ENCODE measurements at regions not wholly inside any gene's neighbourhood (a gene's known extent, or its start where the extent isn't known, plus 50 kb on each side); places are given as distances from the start of the nearest gene placed in this dataset.

DNA sequence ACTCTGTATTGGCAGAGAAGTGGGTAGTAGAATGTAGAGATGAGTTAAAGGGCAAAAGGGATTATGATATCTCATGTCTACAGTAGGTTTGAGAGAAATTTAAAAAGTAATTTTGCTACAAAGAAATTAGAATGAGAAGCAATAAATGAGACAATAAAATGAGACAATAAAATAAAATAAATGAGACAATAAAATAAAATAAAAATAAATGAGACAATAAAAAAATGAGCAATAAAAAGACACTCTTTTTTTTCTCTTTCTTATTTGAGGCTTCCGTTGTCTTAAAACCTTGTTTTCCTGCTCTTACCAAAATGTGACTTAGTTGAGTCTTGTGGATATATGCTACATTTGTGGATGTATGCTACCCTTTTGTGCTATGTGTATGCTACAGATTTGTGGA, 615.4 kb upstream of the PKDCC start:
- H3K27me3 Mint-ChIP-seq (ENCODE audit: unreplicated experiment) = peaks cover 7% of the 10 kb centered on the region
- H3K27ac Mint-ChIP-seq (ENCODE audit: unreplicated experiment) = no peak overlapping the region
- no peak for DNase-seq (ENCODE audit: extremely low spot score, unreplicated experiment)
- H3K36me3 Mint-ChIP-seq (ENCODE audit: unreplicated experiment) = no peaks in the 10 kb centered on the region
- H3K4me3 Mint-ChIP-seq (ENCODE audit: unreplicated experiment) = no peak overlapping the region
- H3K4me1 Mint-ChIP-seq (ENCODE audit: unreplicated experiment) = no peaks in the 10 kb centered on the region
- peaks cover 7% of the 10 kb centered on the region for H3K9me3 Mint-ChIP-seq (ENCODE audit: unreplicated experiment)
- TF ChIP-seq, protein P1, sequence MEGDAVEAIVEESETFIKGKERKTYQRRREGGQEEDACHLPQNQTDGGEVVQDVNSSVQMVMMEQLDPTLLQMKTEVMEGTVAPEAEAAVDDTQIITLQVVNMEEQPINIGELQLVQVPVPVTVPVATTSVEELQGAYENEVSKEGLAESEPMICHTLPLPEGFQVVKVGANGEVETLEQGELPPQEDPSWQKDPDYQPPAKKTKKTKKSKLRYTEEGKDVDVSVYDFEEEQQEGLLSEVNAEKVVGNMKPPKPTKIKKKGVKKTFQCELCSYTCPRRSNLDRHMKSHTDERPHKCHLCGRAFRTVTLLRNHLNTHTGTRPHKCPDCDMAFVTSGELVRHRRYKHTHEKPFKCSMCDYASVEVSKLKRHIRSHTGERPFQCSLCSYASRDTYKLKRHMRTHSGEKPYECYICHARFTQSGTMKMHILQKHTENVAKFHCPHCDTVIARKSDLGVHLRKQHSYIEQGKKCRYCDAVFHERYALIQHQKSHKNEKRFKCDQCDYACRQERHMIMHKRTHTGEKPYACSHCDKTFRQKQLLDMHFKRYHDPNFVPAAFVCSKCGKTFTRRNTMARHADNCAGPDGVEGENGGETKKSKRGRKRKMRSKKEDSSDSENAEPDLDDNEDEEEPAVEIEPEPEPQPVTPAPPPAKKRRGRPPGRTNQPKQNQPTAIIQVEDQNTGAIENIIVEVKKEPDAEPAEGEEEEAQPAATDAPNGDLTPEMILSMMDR (IDR thresholded peaks at IDR 0.05) = no peak

DNA sequence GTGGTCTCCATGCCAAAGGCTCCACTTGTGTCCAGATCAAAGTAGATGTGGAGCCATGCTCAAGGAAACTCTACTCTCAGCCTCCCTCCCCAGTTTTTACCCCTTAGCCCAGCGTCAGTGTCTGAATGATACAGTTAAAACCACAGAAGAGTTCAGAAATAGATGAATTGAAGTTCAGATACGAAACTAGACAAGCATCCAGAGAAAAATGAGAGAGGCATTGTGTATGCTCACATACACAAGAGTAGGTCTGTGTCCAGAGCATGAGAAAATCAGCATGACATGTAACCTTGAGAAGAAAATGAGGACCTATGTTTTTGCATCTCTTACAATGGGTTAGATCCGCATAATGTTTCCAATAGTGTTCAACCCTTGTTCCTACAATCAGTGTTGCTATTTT, 612.8 kb upstream of the PKDCC start:
- DNase-seq (ENCODE audit: extremely low spot score, unreplicated experiment) = no peak
- TF ChIP-seq, protein P1 (IDR thresholded peaks at IDR 0.05) = no peak
- H3K27ac Mint-ChIP-seq (ENCODE audit: unreplicated experiment) = no peak overlapping the region
- peaks cover 9% of the 10 kb centered on the region for H3K27me3 Mint-ChIP-seq (ENCODE audit: unreplicated experiment)
- peaks cover 17% of the 10 kb centered on the region for H3K9me3 Mint-ChIP-seq (ENCODE audit: unreplicated experiment)
- H3K36me3 Mint-ChIP-seq (ENCODE audit: unreplicated experiment) = no peaks in the 10 kb centered on the region
- H3K4me1 Mint-ChIP-seq (ENCODE audit: unreplicated experiment) = no peaks in the 10 kb centered on the region
- no peak overlapping the region for H3K4me3 Mint-ChIP-seq (ENCODE audit: unreplicated experiment)

DNA sequence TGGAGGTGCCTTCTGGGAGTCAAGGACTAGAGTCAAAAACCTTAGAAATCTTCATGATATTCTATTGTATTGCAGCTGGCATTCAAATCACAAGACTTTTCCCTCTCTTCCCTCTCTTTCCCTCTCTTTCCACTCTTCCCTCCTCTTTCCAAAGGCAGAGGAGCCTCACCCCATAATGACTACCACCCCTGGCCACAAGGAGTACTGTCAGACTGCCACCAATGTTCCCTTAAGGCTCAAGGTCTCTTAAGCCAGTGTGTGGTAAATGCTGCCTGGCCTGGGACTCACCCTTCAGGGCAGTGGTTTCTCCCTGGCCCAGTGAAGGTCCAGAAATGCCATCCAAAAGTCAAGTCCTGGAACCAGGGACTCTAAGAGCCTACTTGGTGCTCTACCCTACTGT, 605.9 kb upstream of the PKDCC start:
- TF ChIP-seq, protein P1 (IDR thresholded peaks at IDR 0.05) = no peak
- H3K4me3 Mint-ChIP-seq (ENCODE audit: unreplicated experiment) = no peak overlapping the region
- peaks cover 15% of the 10 kb centered on the region for H3K9me3 Mint-ChIP-seq (ENCODE audit: unreplicated experiment)
- H3K4me1 Mint-ChIP-seq (ENCODE audit: unreplicated experiment) = no peaks in the 10 kb centered on the region
- no peak overlapping the region for H3K27ac Mint-ChIP-seq (ENCODE audit: unreplicated experiment)
- no peaks in the 10 kb centered on the region for H3K36me3 Mint-ChIP-seq (ENCODE audit: unreplicated experiment)
- DNase-seq (ENCODE audit: extremely low spot score, unreplicated experiment) = no peak
- peaks cover 13% of the 10 kb centered on the region for H3K27me3 Mint-ChIP-seq (ENCODE audit: unreplicated experiment)

DNA sequence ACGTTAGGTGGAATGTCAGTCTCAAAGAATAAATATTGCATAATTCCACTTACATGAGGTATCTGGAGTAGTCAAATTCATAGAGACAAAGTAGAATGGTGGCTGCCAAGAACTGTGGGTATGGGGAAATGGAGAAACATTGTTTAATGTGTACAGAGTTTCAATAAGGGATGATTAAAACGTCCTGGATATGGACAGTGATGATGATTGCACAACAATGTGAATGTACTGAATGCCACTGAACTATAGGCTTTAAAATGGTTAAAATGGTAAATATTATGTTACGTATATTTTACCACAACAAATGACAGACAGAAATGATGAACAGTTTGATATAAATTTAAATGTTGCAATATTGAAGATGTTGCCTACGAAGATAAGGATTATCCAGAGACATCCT, 602.0 kb upstream of the PKDCC start:
- no peak for DNase-seq (ENCODE audit: extremely low spot score, unreplicated experiment)
- Mint-ChIP-seq H3K9me3 (ENCODE audit: unreplicated experiment) (peaks cover 2% of the 10 kb centered on the region), H3K4me1 (ENCODE audit: unreplicated experiment) (no peaks in the 10 kb centered on the region), H3K27me3 (ENCODE audit: unreplicated experiment) (peaks cover 13% of the 10 kb centered on the region), H3K36me3 (ENCODE audit: unreplicated experiment) (no peaks in the 10 kb centered on the region), H3K27ac (ENCODE audit: unreplicated experiment) (no peak overlapping the region), H3K4me3 (ENCODE audit: unreplicated experiment) (no peak overlapping the region)
- TF ChIP-seq, protein P1 (IDR thresholded peaks at IDR 0.05) = no peak

DNA sequence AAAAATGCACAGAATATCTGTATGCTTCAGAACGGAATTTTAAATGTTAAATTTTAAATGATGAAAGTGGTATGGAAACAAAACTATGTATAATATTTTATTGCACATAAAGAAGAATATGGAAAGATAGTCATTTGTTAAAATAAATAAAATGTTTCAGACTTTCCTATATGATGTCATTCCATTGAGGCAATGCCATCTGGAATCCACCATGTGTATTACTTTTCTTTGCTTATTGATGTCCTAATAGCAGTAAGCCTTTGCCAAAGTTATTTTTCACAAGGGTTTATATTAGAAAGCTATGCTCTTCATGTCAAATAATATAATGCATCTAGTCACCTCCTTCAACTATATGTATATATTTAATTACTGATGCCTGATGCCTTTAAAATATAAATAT, 601.6 kb upstream of the PKDCC start:
- H3K27ac Mint-ChIP-seq (ENCODE audit: unreplicated experiment) = no peak overlapping the region
- peaks cover 4% of the 10 kb centered on the region for H3K9me3 Mint-ChIP-seq (ENCODE audit: unreplicated experiment)
- peaks cover 16% of the 10 kb centered on the region for H3K27me3 Mint-ChIP-seq (ENCODE audit: unreplicated experiment)
- H3K36me3 Mint-ChIP-seq (ENCODE audit: unreplicated experiment) = no peaks in the 10 kb centered on the region
- TF ChIP-seq, protein P1 (IDR thresholded peaks at IDR 0.05) = no peak
- no peaks in the 10 kb centered on the region for H3K4me1 Mint-ChIP-seq (ENCODE audit: unreplicated experiment)
- DNase-seq (ENCODE audit: extremely low spot score, unreplicated experiment) = no peak
- no peak overlapping the region for H3K4me3 Mint-ChIP-seq (ENCODE audit: unreplicated experiment)
